ENCODE measurements at regions not wholly inside any gene's neighbourhood (a gene's known extent, or its start where the extent isn't known, plus 50 kb on each side); places are given as distances from the start of the nearest gene placed in this dataset.

- H3K4me1 Mint-ChIP-seq (ENCODE audit: low read depth) = no peaks in the 10 kb centered on the region
- no peaks in the 10 kb centered on the region for H3K36me3 Mint-ChIP-seq (ENCODE audit: low read depth)
- H3K27me3 Mint-ChIP-seq (ENCODE audit: insufficient read depth) = peaks cover 2% of the 10 kb centered on the region
- DNase-seq (ENCODE audit: low spot score) = no peak
- no peaks in the 10 kb centered on the region for H3K9me3 Mint-ChIP-seq
- H3K27ac Mint-ChIP-seq = no peak overlapping the region
- intact Hi-C loops (cut with micrococcal nuclease) = no loop called here
- no peak overlapping the region for H3K4me3 Mint-ChIP-seq
These were observed 175.6 kb downstream of the RNF144B start for GRCh38 chr6:18562726-18563125.

- no peaks in the 10 kb centered on the region for H3K36me3 Mint-ChIP-seq (ENCODE audit: low read depth)
- peaks cover 2% of the 10 kb centered on the region for H3K27me3 Mint-ChIP-seq (ENCODE audit: insufficient read depth)
- H3K4me1 Mint-ChIP-seq (ENCODE audit: low read depth) = no peaks in the 10 kb centered on the region
- H3K4me3 Mint-ChIP-seq = no peak overlapping the region
- no peaks in the 10 kb centered on the region for H3K9me3 Mint-ChIP-seq
- intact Hi-C loops (cut with micrococcal nuclease) = no loop called here
- DNase-seq (ENCODE audit: low spot score) = no peak
- no peak overlapping the region for H3K27ac Mint-ChIP-seq
These were observed 177.6 kb downstream of the RNF144B start for GRCh38 chr6:18564775-18565174.

- no peak for DNase-seq (ENCODE audit: low spot score)
- H3K27me3 Mint-ChIP-seq (ENCODE audit: insufficient read depth) = peaks cover 2% of the 10 kb centered on the region
- H3K9me3 Mint-ChIP-seq = no peaks in the 10 kb centered on the region
- no peaks in the 10 kb centered on the region for H3K4me1 Mint-ChIP-seq (ENCODE audit: low read depth)
- intact Hi-C loops (cut with micrococcal nuclease) = no loop called here
- H3K36me3 Mint-ChIP-seq (ENCODE audit: low read depth) = no peaks in the 10 kb centered on the region
- no peak overlapping the region for H3K4me3 Mint-ChIP-seq
- no peak overlapping the region for H3K27ac Mint-ChIP-seq
These were observed 178.1 kb downstream of the RNF144B start for GRCh38 chr6:18565231-18565630.

- Mint-ChIP-seq H3K27ac (no peak overlapping the region), H3K9me3 (no peaks in the 10 kb centered on the region), H3K4me3 (no peak overlapping the region), H3K36me3 (ENCODE audit: low read depth) (no peaks in the 10 kb centered on the region), H3K27me3 (ENCODE audit: insufficient read depth) (no peaks in the 10 kb centered on the region), H3K4me1 (ENCODE audit: low read depth) (no peaks in the 10 kb centered on the region)
- DNase-seq (ENCODE audit: low spot score) = no peak
- intact Hi-C loops (cut with micrococcal nuclease) = no loop called here
These were observed 180.2 kb downstream of the RNF144B start for GRCh38 chr6:18567380-18567779.

- no peak overlapping the region for H3K4me3 Mint-ChIP-seq
- H3K9me3 Mint-ChIP-seq = no peaks in the 10 kb centered on the region
- no peak overlapping the region for H3K27ac Mint-ChIP-seq
- H3K27me3 Mint-ChIP-seq (ENCODE audit: insufficient read depth) = peaks cover 4% of the 10 kb centered on the region
- H3K4me1 Mint-ChIP-seq (ENCODE audit: low read depth) = no peaks in the 10 kb centered on the region
- H3K36me3 Mint-ChIP-seq (ENCODE audit: low read depth) = no peaks in the 10 kb centered on the region
- intact Hi-C loops (cut with micrococcal nuclease) = no loop called here
- no peak for DNase-seq (ENCODE audit: low spot score)
These were observed 190.3 kb downstream of the RNF144B start for GRCh38 chr6:18577491-18577890.

- Mint-ChIP-seq H3K4me3 (no peak overlapping the region), H3K27me3 (ENCODE audit: insufficient read depth) (peaks cover 4% of the 10 kb centered on the region), H3K27ac (no peak overlapping the region), H3K36me3 (ENCODE audit: low read depth) (no peaks in the 10 kb centered on the region), H3K4me1 (ENCODE audit: low read depth) (no peaks in the 10 kb centered on the region), H3K9me3 (no peaks in the 10 kb centered on the region)
- DNase-seq (ENCODE audit: low spot score) = no peak
- intact Hi-C loops (cut with micrococcal nuclease) = no loop called here
These were observed 192.0 kb downstream of the RNF144B start for GRCh38 chr6:18579166-18579565.

GRCh38 chr6:18579869-18580268 lies 192.7 kb downstream of the RNF144B start:
- Mint-ChIP-seq H3K27me3 (ENCODE audit: insufficient read depth) (peaks cover 4% of the 10 kb centered on the region), H3K4me1 (ENCODE audit: low read depth) (no peaks in the 10 kb centered on the region), H3K27ac (no peak overlapping the region), H3K9me3 (no peaks in the 10 kb centered on the region), H3K4me3 (no peak overlapping the region), H3K36me3 (ENCODE audit: low read depth) (no peaks in the 10 kb centered on the region)
- intact Hi-C loops (cut with micrococcal nuclease) = no loop called here
- DNase-seq (ENCODE audit: low spot score) = no peak

GRCh38 chr6:18584372-18584771 lies 197.2 kb downstream of the RNF144B start:
- Mint-ChIP-seq H3K36me3 (ENCODE audit: low read depth) (no peaks in the 10 kb centered on the region), H3K4me1 (ENCODE audit: low read depth) (no peaks in the 10 kb centered on the region), H3K9me3 (no peaks in the 10 kb centered on the region), H3K4me3 (no peak overlapping the region), H3K27me3 (ENCODE audit: insufficient read depth) (no peaks in the 10 kb centered on the region), H3K27ac (no peak overlapping the region)
- DNase-seq (ENCODE audit: low spot score) = no peak
- intact Hi-C loops (cut with micrococcal nuclease) = no loop called here

GRCh38 chr6:18585032-18585573 lies 198.0 kb downstream of the RNF144B start:
- no peaks in the 10 kb centered on the region for H3K4me1 Mint-ChIP-seq (ENCODE audit: low read depth)
- no peak overlapping the region for H3K27ac Mint-ChIP-seq
- peaks cover 2% of the 10 kb centered on the region for H3K27me3 Mint-ChIP-seq (ENCODE audit: insufficient read depth)
- H3K36me3 Mint-ChIP-seq (ENCODE audit: low read depth) = no peaks in the 10 kb centered on the region
- no peak for DNase-seq (ENCODE audit: low spot score)
- no peaks in the 10 kb centered on the region for H3K9me3 Mint-ChIP-seq
- H3K4me3 Mint-ChIP-seq = no peak overlapping the region
- intact Hi-C loops (cut with micrococcal nuclease) = no loop called here

GRCh38 chr6:18586133-18586532 lies 199.0 kb downstream of the RNF144B start:
- peaks cover 4% of the 10 kb centered on the region for H3K27me3 Mint-ChIP-seq (ENCODE audit: insufficient read depth)
- no peaks in the 10 kb centered on the region for H3K9me3 Mint-ChIP-seq
- H3K4me1 Mint-ChIP-seq (ENCODE audit: low read depth) = no peaks in the 10 kb centered on the region
- intact Hi-C loops (cut with micrococcal nuclease) = no loop called here
- DNase-seq (ENCODE audit: low spot score) = no peak
- no peaks in the 10 kb centered on the region for H3K36me3 Mint-ChIP-seq (ENCODE audit: low read depth)
- H3K27ac Mint-ChIP-seq = no peak overlapping the region
- H3K4me3 Mint-ChIP-seq = no peak overlapping the region

- H3K4me1 Mint-ChIP-seq (ENCODE audit: low read depth) = no peaks in the 10 kb centered on the region
- H3K27me3 Mint-ChIP-seq (ENCODE audit: insufficient read depth) = peaks cover 1% of the 10 kb centered on the region
- H3K4me3 Mint-ChIP-seq = no peak overlapping the region
- peak; percentile 13 for DNase-seq (ENCODE audit: low spot score)
- intact Hi-C loops (cut with micrococcal nuclease) = loop anchor here (5.0 to 10.0 kb wide), 3 partner anchors 229 to 616 kb away; no protein-coding TSS in a partner anchor
- no peaks in the 10 kb centered on the region for H3K9me3 Mint-ChIP-seq
- H3K27ac Mint-ChIP-seq = no peak overlapping the region
- no peaks in the 10 kb centered on the region for H3K36me3 Mint-ChIP-seq (ENCODE audit: low read depth)
These were observed 208.8 kb downstream of the RNF144B start for GRCh38 chr6:18595774-18596530.

- H3K9me3 Mint-ChIP-seq = no peaks in the 10 kb centered on the region
- no peak for DNase-seq (ENCODE audit: low spot score)
- intact Hi-C loops (cut with micrococcal nuclease) = loop anchor here (5.0 to 10.0 kb wide), 3 partner anchors 228 to 616 kb away; no protein-coding TSS in a partner anchor
- H3K4me1 Mint-ChIP-seq (ENCODE audit: low read depth) = no peaks in the 10 kb centered on the region
- peaks cover 1% of the 10 kb centered on the region for H3K27me3 Mint-ChIP-seq (ENCODE audit: insufficient read depth)
- no peak overlapping the region for H3K4me3 Mint-ChIP-seq
- H3K27ac Mint-ChIP-seq = no peak overlapping the region
- H3K36me3 Mint-ChIP-seq (ENCODE audit: low read depth) = no peaks in the 10 kb centered on the region
These were observed 209.3 kb downstream of the RNF144B start for GRCh38 chr6:18596531-18596835.

GRCh38 chr6:18598551-18599264 lies 211.6 kb downstream of the RNF144B start:
- Mint-ChIP-seq H3K4me1 (ENCODE audit: low read depth) (no peaks in the 10 kb centered on the region), H3K4me3 (no peak overlapping the region), H3K36me3 (ENCODE audit: low read depth) (no peaks in the 10 kb centered on the region), H3K27ac (no peak overlapping the region), H3K9me3 (no peaks in the 10 kb centered on the region), H3K27me3 (ENCODE audit: insufficient read depth) (peaks cover 1% of the 10 kb centered on the region)
- DNase-seq (ENCODE audit: low spot score) = no peak
- intact Hi-C loops (cut with micrococcal nuclease) = loop anchor here (5.0 to 10.0 kb wide), 3 partner anchors 226 to 614 kb away; no protein-coding TSS in a partner anchor

All from activated T-helper 1 cell treated with anti-CD3 and anti-CD28 coated beads, Interleukin-12 subunit alpha, Interleukin-12 subunit beta, Interleukin-2, Interleukin-4 antibody, amounts not matched to agents 30 ng/mL and 10 ng/mL and 1 ng/mL, durations not matched to agents 14 hours and 24 hours and 36 hours (primary cell).